ENCODE measurements at regions not wholly inside any gene's neighbourhood (a gene's known extent, or its start where the extent isn't known, plus 50 kb on each side); places are given as distances from the start of the nearest gene placed in this dataset.

DNA sequence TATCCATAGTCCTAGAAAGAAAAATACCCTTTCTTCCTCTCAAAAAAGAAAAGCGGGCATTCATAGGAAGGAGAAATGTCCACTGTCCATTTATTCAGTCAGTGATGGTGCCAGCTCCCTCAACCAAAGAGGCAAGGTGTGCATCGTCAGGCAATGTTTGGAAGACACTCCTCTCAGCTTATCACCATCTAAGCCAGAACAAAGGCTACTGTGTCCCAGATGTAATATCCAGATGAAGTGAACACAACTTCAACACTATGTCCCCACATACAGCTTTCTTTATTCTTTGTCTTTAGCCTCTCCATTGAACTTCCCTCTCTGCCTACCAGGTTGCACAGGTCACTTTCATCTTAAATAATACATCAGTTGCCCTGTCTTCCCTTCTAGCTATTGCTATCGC is 131.4 kb upstream of the RNF32 start:
- no peaks in the 10 kb centered on the region for H3K4me1 ChIP-seq (ENCODE audit: control insufficient read depth in 4 of 4, insufficient read depth in 4 of 4, low read length in 3 of 4)
- H3K27ac ChIP-seq (ENCODE audit: low read depth in 1 of 2, low read length in 2 of 2) = no peak overlapping the region
- DNase-seq (ENCODE audit: low spot score) = no peak
- no peaks in the 10 kb centered on the region for H3K9me3 ChIP-seq (ENCODE audit: control insufficient read depth in 4 of 4, low read length in 3 of 4)
- WGBS = 96% methylated on average over 3 of the region's 3 CpGs
- H3K36me3 ChIP-seq (ENCODE audit: control insufficient read depth in 4 of 4, insufficient read depth in 3 of 4, low read depth in 1 of 4, low read length in 3 of 4) = no peaks in the 10 kb centered on the region
- TF ChIP-seq, protein P1, sequence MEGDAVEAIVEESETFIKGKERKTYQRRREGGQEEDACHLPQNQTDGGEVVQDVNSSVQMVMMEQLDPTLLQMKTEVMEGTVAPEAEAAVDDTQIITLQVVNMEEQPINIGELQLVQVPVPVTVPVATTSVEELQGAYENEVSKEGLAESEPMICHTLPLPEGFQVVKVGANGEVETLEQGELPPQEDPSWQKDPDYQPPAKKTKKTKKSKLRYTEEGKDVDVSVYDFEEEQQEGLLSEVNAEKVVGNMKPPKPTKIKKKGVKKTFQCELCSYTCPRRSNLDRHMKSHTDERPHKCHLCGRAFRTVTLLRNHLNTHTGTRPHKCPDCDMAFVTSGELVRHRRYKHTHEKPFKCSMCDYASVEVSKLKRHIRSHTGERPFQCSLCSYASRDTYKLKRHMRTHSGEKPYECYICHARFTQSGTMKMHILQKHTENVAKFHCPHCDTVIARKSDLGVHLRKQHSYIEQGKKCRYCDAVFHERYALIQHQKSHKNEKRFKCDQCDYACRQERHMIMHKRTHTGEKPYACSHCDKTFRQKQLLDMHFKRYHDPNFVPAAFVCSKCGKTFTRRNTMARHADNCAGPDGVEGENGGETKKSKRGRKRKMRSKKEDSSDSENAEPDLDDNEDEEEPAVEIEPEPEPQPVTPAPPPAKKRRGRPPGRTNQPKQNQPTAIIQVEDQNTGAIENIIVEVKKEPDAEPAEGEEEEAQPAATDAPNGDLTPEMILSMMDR (IDR thresholded peaks at IDR 0.05; ENCODE audit: low read depth, low read length, missing input control) = no peak
- TF ChIP-seq NR2F2 (IDR thresholded peaks at IDR 0.05) = no peak
- TF ChIP-seq RAD21 (IDR thresholded peaks at IDR 0.05) = no peak
- TF ChIP-seq TAF1 (conservative IDR thresholded peaks at IDR 0.05) = no peak
- H3K9ac ChIP-seq (ENCODE audit: low read depth in 1 of 2, low read length in 2 of 2) = no peak overlapping the region
- H3K4me3 ChIP-seq (ENCODE audit: low read depth in 1 of 3, low read length in 3 of 3) = no peak overlapping the region
- H3K27me3 ChIP-seq (ENCODE audit: control insufficient read depth in 4 of 4, insufficient read depth in 4 of 4, low read length in 3 of 4) = no peaks in the 10 kb centered on the region

DNA sequence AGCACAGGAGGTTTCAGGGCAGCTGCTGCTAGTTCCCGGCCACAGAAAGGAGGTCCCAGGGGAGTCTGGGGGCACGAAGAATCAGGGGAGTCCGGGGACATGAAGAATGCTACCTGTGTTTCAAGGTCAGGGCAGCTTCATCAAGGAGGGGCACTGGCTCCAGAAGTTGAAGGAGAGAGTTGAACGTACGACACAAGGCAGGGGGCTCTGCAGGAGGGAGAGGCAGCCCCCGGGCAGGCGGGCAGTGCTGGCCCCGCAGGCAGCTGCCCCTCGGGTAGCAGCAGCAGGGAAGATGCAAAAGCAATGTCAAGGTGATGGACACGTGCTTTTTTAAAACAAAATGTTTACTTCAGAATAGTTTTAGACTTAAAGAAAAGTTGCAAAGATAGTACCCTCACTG is 134.7 kb upstream of the RNF32 start:
- no peak overlapping the region for H3K27ac ChIP-seq (ENCODE audit: low read depth in 1 of 2, low read length in 2 of 2)
- H3K9me3 ChIP-seq (ENCODE audit: control insufficient read depth in 4 of 4, low read length in 3 of 4) = no peaks in the 10 kb centered on the region
- no peak overlapping the region for H3K9ac ChIP-seq (ENCODE audit: low read depth in 1 of 2, low read length in 2 of 2)
- TF ChIP-seq HNF4A (conservative IDR thresholded peaks at IDR 0.05) = no peak
- TF ChIP-seq TAF1 (conservative IDR thresholded peaks at IDR 0.05) = no peak
- TF ChIP-seq YY1 (IDR thresholded peaks at IDR 0.05) = no peak
- TF ChIP-seq, protein P2, sequence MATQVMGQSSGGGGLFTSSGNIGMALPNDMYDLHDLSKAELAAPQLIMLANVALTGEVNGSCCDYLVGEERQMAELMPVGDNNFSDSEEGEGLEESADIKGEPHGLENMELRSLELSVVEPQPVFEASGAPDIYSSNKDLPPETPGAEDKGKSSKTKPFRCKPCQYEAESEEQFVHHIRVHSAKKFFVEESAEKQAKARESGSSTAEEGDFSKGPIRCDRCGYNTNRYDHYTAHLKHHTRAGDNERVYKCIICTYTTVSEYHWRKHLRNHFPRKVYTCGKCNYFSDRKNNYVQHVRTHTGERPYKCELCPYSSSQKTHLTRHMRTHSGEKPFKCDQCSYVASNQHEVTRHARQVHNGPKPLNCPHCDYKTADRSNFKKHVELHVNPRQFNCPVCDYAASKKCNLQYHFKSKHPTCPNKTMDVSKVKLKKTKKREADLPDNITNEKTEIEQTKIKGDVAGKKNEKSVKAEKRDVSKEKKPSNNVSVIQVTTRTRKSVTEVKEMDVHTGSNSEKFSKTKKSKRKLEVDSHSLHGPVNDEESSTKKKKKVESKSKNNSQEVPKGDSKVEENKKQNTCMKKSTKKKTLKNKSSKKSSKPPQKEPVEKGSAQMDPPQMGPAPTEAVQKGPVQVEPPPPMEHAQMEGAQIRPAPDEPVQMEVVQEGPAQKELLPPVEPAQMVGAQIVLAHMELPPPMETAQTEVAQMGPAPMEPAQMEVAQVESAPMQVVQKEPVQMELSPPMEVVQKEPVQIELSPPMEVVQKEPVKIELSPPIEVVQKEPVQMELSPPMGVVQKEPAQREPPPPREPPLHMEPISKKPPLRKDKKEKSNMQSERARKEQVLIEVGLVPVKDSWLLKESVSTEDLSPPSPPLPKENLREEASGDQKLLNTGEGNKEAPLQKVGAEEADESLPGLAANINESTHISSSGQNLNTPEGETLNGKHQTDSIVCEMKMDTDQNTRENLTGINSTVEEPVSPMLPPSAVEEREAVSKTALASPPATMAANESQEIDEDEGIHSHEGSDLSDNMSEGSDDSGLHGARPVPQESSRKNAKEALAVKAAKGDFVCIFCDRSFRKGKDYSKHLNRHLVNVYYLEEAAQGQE (IDR thresholded peaks at IDR 0.05) = no peak
- no peak for TF ChIP-seq RAD21 (IDR thresholded peaks at IDR 0.05)
- no peak for TF ChIP-seq EGR1 (IDR thresholded peaks at IDR 0.05; ENCODE audit: low read depth in 2 of 2)
- TF ChIP-seq, protein P3, sequence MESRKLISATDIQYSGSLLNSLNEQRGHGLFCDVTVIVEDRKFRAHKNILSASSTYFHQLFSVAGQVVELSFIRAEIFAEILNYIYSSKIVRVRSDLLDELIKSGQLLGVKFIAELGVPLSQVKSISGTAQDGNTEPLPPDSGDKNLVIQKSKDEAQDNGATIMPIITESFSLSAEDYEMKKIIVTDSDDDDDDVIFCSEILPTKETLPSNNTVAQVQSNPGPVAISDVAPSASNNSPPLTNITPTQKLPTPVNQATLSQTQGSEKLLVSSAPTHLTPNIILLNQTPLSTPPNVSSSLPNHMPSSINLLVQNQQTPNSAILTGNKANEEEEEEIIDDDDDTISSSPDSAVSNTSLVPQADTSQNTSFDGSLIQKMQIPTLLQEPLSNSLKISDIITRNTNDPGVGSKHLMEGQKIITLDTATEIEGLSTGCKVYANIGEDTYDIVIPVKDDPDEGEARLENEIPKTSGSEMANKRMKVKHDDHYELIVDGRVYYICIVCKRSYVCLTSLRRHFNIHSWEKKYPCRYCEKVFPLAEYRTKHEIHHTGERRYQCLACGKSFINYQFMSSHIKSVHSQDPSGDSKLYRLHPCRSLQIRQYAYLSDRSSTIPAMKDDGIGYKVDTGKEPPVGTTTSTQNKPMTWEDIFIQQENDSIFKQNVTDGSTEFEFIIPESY (IDR thresholded peaks at IDR 0.05) = no peak
- TF ChIP-seq, protein P4, sequence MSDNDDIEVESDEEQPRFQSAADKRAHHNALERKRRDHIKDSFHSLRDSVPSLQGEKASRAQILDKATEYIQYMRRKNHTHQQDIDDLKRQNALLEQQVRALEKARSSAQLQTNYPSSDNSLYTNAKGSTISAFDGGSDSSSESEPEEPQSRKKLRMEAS (IDR thresholded peaks at IDR 0.05) = no peak
- TF ChIP-seq RXRA (IDR thresholded peaks at IDR 0.05) = no peak
- no peak for TF ChIP-seq NR2F2 (IDR thresholded peaks at IDR 0.05)
- no peak for TF ChIP-seq FOXA2 (IDR thresholded peaks at IDR 0.05)
- TF ChIP-seq, protein P1 (IDR thresholded peaks at IDR 0.05; ENCODE audit: low read depth, low read length, missing input control) = no peak
- TF ChIP-seq, protein P5, sequence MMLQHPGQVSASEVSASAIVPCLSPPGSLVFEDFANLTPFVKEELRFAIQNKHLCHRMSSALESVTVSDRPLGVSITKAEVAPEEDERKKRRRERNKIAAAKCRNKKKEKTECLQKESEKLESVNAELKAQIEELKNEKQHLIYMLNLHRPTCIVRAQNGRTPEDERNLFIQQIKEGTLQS (IDR thresholded peaks at IDR 0.05) = no peak
- TF ChIP-seq HNF4G (IDR thresholded peaks at IDR 0.05) = no peak
- H3K36me3 ChIP-seq (ENCODE audit: control insufficient read depth in 4 of 4, insufficient read depth in 3 of 4, low read depth in 1 of 4, low read length in 3 of 4) = no peaks in the 10 kb centered on the region
- H3K4me3 ChIP-seq (ENCODE audit: low read depth in 1 of 3, low read length in 3 of 3) = no peak overlapping the region
- no peaks in the 10 kb centered on the region for H3K27me3 ChIP-seq (ENCODE audit: control insufficient read depth in 4 of 4, insufficient read depth in 4 of 4, low read length in 3 of 4)
- H3K4me1 ChIP-seq (ENCODE audit: control insufficient read depth in 4 of 4, insufficient read depth in 4 of 4, low read length in 3 of 4) = no peaks in the 10 kb centered on the region
- no peak for DNase-seq (ENCODE audit: low spot score)
- WGBS = 95% methylated on average over 10 of the region's 10 CpGs
